HEK293T (cell line): ENCODE measurements at regions not wholly inside any gene's neighbourhood (a gene's known extent, or its start where the extent isn't known, plus 50 kb on each side); places are given as distances from the start of the nearest gene placed in this dataset.
"Not testable (repeated sequence)": the region's sequence is repeated elsewhere in the genome, so short reads cannot be mapped to it uniquely, and the experiment has no call there.

Experiments used
- ARNT ChIP-seq: fragments of 450-650 bp; IDR thresholded peaks from 2 replicates; pipeline ENCODE4 v1.6.1; 2017; ENCODE audit warnings: mild to moderate bottlenecking
- BHLHE40 ChIP-seq: fragments of 450-650 bp; IDR thresholded peaks from 2 replicates; pipeline ENCODE4 v1.6.1; 2016; ENCODE audit warnings: mild to moderate bottlenecking, moderate library complexity, borderline replicate concordance
- CTBP1 ChIP-seq: fragments of 450-650 bp; IDR thresholded peaks from 2 replicates; pipeline ENCODE4 v1.6.1; 2016; ENCODE audit warnings: borderline replicate concordance
- ELF4 ChIP-seq: fragments of 450-650 bp; IDR thresholded peaks from 2 replicates; pipeline ENCODE4 v1.6.1; 2017; ENCODE audit warnings: antibody characterized with exemption
- FOXA1 ChIP-seq: fragments of 450-650 bp; IDR thresholded peaks from 2 replicates; pipeline ENCODE4 v1.6.1; 2016; ENCODE audit warnings: mild to moderate bottlenecking
- FOXK2 ChIP-seq: fragments of 450-650 bp; IDR thresholded peaks from 2 replicates; pipeline ENCODE4 v1.6.1; 2016; ENCODE audit warnings: mild to moderate bottlenecking
- FOXM1 ChIP-seq: fragments of 450-650 bp; IDR thresholded peaks from 2 replicates; pipeline ENCODE4 v1.6.1; 2017; ENCODE audit warnings: mild to moderate bottlenecking, borderline replicate concordance
- HDGF ChIP-seq: fragments of 450-650 bp; IDR thresholded peaks from 2 replicates; pipeline ENCODE4 v1.6.1; 2017; ENCODE audit warnings: antibody characterized with exemption, borderline replicate concordance
- NFRKB ChIP-seq: fragments of 450-650 bp; IDR thresholded peaks from 2 replicates; pipeline ENCODE4 v1.6.1; 2016; ENCODE audit warnings: mild to moderate bottlenecking, moderate library complexity
- SP1 ChIP-seq: fragments of 450-650 bp; IDR thresholded peaks from 2 replicates; pipeline ENCODE4 v1.6.1; 2017
- SUZ12 ChIP-seq: fragments of 450-650 bp; IDR thresholded peaks from 2 replicates; pipeline ENCODE4 v1.6.1; 2016; ENCODE audit warnings: mild to moderate bottlenecking

GRCh38 chr6:81096464-81096863 is 656.0 kb downstream of the TENT5A start:
- not testable (repeated sequence) for TF ChIP-seq SUZ12, ARNT, ELF4, CTBP1, SP1, FOXK2, BHLHE40, FOXA1, HDGF, FOXM1, NFRKB
